ENCODE measurements at regions not wholly inside any gene's neighbourhood (a gene's known extent, or its start where the extent isn't known, plus 50 kb on each side); places are given as distances from the start of the nearest gene placed in this dataset.

DNA sequence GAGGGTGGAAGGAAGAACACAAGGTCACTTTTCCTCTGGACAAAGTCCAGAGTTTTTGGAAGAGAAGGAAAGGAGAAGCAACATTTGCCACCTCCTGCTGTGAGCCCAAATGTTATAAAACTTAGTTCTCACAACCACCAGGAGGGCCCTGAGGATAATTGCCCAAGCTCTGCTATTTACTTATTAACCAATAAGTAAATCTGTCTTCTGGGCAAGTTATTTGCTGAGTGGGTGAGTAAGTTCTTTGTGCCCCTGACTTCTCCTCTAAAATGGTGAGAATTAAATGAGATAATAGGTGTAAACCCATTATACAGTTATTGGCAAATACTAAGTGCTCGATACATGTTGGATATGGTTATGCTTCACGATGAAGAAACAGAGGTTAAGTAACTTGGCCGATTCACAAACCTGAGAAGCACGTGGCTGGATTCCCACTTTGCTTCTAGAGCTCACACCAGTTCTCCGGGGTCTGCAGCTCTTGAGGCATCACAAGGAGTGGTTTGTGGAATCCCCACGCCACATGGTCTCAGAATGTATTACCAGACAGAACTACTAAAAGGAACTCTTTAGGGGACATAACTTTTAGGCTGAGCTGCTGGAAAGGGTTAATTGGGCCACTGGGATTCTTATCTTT, 164.1 kb downstream of the MYCN start:
- Histone ChIP-seq H3K9ac (ENCODE audit: low read depth in 1 of 2, low read length in 2 of 2) (no peak overlapping the region), H3K4me3 (ENCODE audit: low read depth in 1 of 3, low read length in 3 of 3) (no peak overlapping the region), H3K27me3 (ENCODE audit: control insufficient read depth in 4 of 4, insufficient read depth in 4 of 4, low read length in 3 of 4) (no peaks in the 10 kb centered on the region), H3K27ac (ENCODE audit: low read depth in 1 of 2, low read length in 2 of 2) (no peak overlapping the region), H3K36me3 (ENCODE audit: control insufficient read depth in 4 of 4, insufficient read depth in 3 of 4, low read depth in 1 of 4, low read length in 3 of 4) (no peaks in the 10 kb centered on the region), H3K4me1 (ENCODE audit: control insufficient read depth in 4 of 4, insufficient read depth in 4 of 4, low read length in 3 of 4) (peaks cover 0 to 12% (median 3%) of the 10 kb centered on the region in 4 donors), H3K9me3 (ENCODE audit: control insufficient read depth in 4 of 4, low read length in 3 of 4) (no peaks in the 10 kb centered on the region)
- TF ChIP-seq, protein P1, sequence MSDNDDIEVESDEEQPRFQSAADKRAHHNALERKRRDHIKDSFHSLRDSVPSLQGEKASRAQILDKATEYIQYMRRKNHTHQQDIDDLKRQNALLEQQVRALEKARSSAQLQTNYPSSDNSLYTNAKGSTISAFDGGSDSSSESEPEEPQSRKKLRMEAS (IDR thresholded peaks at IDR 0.05): no peak
- no peak for TF ChIP-seq YY1 (IDR thresholded peaks at IDR 0.05)
- peak in 1 of 2 donors; percentile 52 for TF ChIP-seq RAD21 (IDR thresholded peaks at IDR 0.05)
- peak in 1 of 2 donors; percentile 18 for TF ChIP-seq JUND (IDR thresholded peaks at IDR 0.05)
- TF ChIP-seq RXRA (IDR thresholded peaks at IDR 0.05): peak in 1 of 2 donors; percentile 57
- no peak for TF ChIP-seq NR2F2 (IDR thresholded peaks at IDR 0.05)
- TF ChIP-seq, protein P2, sequence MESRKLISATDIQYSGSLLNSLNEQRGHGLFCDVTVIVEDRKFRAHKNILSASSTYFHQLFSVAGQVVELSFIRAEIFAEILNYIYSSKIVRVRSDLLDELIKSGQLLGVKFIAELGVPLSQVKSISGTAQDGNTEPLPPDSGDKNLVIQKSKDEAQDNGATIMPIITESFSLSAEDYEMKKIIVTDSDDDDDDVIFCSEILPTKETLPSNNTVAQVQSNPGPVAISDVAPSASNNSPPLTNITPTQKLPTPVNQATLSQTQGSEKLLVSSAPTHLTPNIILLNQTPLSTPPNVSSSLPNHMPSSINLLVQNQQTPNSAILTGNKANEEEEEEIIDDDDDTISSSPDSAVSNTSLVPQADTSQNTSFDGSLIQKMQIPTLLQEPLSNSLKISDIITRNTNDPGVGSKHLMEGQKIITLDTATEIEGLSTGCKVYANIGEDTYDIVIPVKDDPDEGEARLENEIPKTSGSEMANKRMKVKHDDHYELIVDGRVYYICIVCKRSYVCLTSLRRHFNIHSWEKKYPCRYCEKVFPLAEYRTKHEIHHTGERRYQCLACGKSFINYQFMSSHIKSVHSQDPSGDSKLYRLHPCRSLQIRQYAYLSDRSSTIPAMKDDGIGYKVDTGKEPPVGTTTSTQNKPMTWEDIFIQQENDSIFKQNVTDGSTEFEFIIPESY (IDR thresholded peaks at IDR 0.05): no peak
- TF ChIP-seq HNF4G (IDR thresholded peaks at IDR 0.05): no peak
- TF ChIP-seq SP1 (IDR thresholded peaks at IDR 0.05): peak; percentile 42
- TF ChIP-seq, protein P3, sequence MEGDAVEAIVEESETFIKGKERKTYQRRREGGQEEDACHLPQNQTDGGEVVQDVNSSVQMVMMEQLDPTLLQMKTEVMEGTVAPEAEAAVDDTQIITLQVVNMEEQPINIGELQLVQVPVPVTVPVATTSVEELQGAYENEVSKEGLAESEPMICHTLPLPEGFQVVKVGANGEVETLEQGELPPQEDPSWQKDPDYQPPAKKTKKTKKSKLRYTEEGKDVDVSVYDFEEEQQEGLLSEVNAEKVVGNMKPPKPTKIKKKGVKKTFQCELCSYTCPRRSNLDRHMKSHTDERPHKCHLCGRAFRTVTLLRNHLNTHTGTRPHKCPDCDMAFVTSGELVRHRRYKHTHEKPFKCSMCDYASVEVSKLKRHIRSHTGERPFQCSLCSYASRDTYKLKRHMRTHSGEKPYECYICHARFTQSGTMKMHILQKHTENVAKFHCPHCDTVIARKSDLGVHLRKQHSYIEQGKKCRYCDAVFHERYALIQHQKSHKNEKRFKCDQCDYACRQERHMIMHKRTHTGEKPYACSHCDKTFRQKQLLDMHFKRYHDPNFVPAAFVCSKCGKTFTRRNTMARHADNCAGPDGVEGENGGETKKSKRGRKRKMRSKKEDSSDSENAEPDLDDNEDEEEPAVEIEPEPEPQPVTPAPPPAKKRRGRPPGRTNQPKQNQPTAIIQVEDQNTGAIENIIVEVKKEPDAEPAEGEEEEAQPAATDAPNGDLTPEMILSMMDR (IDR thresholded peaks at IDR 0.05; ENCODE audit: low read depth, low read length, missing input control): peak; percentile 15
- no peak for TF ChIP-seq GABPA (IDR thresholded peaks at IDR 0.05 in 1 of 2, conservative IDR thresholded peaks at IDR 0.05 in 1 of 2)
- TF ChIP-seq FOXA2 (IDR thresholded peaks at IDR 0.05): peak; percentile 82
- no peak for TF ChIP-seq TAF1 (conservative IDR thresholded peaks at IDR 0.05)
- TF ChIP-seq FOXA1 (IDR thresholded peaks at IDR 0.05): peak; percentile 81
- TF ChIP-seq HNF4A (conservative IDR thresholded peaks at IDR 0.05): peak; percentile 49 to 59
- TF ChIP-seq, protein P4, sequence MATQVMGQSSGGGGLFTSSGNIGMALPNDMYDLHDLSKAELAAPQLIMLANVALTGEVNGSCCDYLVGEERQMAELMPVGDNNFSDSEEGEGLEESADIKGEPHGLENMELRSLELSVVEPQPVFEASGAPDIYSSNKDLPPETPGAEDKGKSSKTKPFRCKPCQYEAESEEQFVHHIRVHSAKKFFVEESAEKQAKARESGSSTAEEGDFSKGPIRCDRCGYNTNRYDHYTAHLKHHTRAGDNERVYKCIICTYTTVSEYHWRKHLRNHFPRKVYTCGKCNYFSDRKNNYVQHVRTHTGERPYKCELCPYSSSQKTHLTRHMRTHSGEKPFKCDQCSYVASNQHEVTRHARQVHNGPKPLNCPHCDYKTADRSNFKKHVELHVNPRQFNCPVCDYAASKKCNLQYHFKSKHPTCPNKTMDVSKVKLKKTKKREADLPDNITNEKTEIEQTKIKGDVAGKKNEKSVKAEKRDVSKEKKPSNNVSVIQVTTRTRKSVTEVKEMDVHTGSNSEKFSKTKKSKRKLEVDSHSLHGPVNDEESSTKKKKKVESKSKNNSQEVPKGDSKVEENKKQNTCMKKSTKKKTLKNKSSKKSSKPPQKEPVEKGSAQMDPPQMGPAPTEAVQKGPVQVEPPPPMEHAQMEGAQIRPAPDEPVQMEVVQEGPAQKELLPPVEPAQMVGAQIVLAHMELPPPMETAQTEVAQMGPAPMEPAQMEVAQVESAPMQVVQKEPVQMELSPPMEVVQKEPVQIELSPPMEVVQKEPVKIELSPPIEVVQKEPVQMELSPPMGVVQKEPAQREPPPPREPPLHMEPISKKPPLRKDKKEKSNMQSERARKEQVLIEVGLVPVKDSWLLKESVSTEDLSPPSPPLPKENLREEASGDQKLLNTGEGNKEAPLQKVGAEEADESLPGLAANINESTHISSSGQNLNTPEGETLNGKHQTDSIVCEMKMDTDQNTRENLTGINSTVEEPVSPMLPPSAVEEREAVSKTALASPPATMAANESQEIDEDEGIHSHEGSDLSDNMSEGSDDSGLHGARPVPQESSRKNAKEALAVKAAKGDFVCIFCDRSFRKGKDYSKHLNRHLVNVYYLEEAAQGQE (IDR thresholded peaks at IDR 0.05): no peak
- TF ChIP-seq, protein P5, sequence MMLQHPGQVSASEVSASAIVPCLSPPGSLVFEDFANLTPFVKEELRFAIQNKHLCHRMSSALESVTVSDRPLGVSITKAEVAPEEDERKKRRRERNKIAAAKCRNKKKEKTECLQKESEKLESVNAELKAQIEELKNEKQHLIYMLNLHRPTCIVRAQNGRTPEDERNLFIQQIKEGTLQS (IDR thresholded peaks at IDR 0.05): no peak
- DNase-seq (ENCODE audit: low spot score): no peak
- WGBS: 51% methylated on average over 6 of the region's 6 CpGs
